OCI-LY1 (cell line): ENCODE measurements at regions not wholly inside any gene's neighbourhood (a gene's known extent, or its start where the extent isn't known, plus 50 kb on each side); places are given as distances from the start of the nearest gene placed in this dataset.

ENCODE experiments used
- H2AFZ ChIP-seq: fragments of 200-600 bp; sonication (generic), shearing (Covaris generic); 2 replicates; pipeline ENCODE4 v1.6.0; 2014; ENCODE audit warnings: antibody characterized with exemption, mild to moderate bottlenecking, low read length
- H3F3A ChIP-seq: fragments of 200-600 bp; sonication (generic), shearing (Covaris generic); 2 replicates; pipeline ENCODE4 v1.6.0; 2014; ENCODE audit warnings: mild to moderate bottlenecking, antibody characterized with exemption, low read length, moderate library complexity; ENCODE audit not compliant: insufficient read depth
- H3K27ac ChIP-seq: fragments of 200-600 bp; sonication (generic); 2 replicates; pipeline ENCODE4 v1.5.1; 2014; ENCODE audit warnings: low read length, mixed run types, mild to moderate bottlenecking, low read depth; ENCODE audit not compliant: poor library complexity, severe bottlenecking
- H3K27me3 ChIP-seq: fragments of 200-600 bp; sonication (generic); 2 replicates; pipeline ENCODE4 v1.6.0; 2014; ENCODE audit warnings: antibody characterized with exemption, mild to moderate bottlenecking, low read length, moderate library complexity; ENCODE audit not compliant: insufficient read depth
- H3K36me3 ChIP-seq: fragments of 200-600 bp; sonication (generic); 2 replicates; pipeline ENCODE4 v1.6.1; 2014; ENCODE audit warnings: mild to moderate bottlenecking, antibody characterized with exemption, low read length, moderate library complexity, mixed read lengths; ENCODE audit not compliant: insufficient read depth
- H3K4me1 ChIP-seq: fragments of 200-600 bp; sonication (generic); 2 replicates; pipeline ENCODE4 v1.5.1; 2014; ENCODE audit warnings: mild to moderate bottlenecking, low read length, moderate library complexity; ENCODE audit not compliant: insufficient read depth, severe bottlenecking
- H3K4me2 ChIP-seq: fragments of 200-600 bp; sonication (generic), shearing (Covaris generic); 2 replicates; pipeline ENCODE4 v1.6.1; 2014; ENCODE audit warnings: low read length
- H3K4me3 ChIP-seq: fragments of 200-600 bp; sonication (generic); 2 replicates; pipeline ENCODE4 v1.5.1; 2014; ENCODE audit warnings: low read length, low read depth, mild to moderate bottlenecking, mixed read lengths; ENCODE audit not compliant: poor library complexity, severe bottlenecking
- H3K79me2 ChIP-seq: fragments of 200-600 bp; shearing (Covaris generic); 2 replicates; pipeline ENCODE4 v1.6.1; 2016; ENCODE audit warnings: mixed run types, low read length, mixed read lengths; ENCODE audit not compliant: insufficient read depth
- H3K9ac ChIP-seq: fragments of 200-600 bp; sonication (generic), shearing (Covaris generic); 2 replicates; pipeline ENCODE4 v1.6.1; 2014; ENCODE audit warnings: mild to moderate bottlenecking, low read length, mixed read lengths
- H3K9me2 ChIP-seq: fragments of 200-600 bp; sonication (generic), shearing (Covaris generic); 2 replicates; pipeline ENCODE4 v1.6.1; 2014; ENCODE audit warnings: low read depth, mild to moderate bottlenecking, low read length, mixed read lengths
- H3K9me3 ChIP-seq: fragments of 200-600 bp; shearing (Covaris generic); 2 replicates; pipeline ENCODE4 v1.6.1; 2014; ENCODE audit warnings: low read length, mixed read lengths
- H4K20me1 ChIP-seq: fragments of 200-600 bp; sonication (generic), shearing (Covaris generic); 2 replicates; pipeline ENCODE4 v1.6.0; 2016; ENCODE audit warnings: mild to moderate bottlenecking, low read length; ENCODE audit not compliant: insufficient read depth
- EZH2 ChIP-seq: fragments of 200-600 bp; sonication (generic), shearing (Covaris generic); IDR thresholded peaks from 2 replicates; pipeline ENCODE4 v1.8.0; 2017; ENCODE audit warnings: borderline replicate concordance, mixed run types, mild to moderate bottlenecking, antibody characterized with exemption, low read length, moderate library complexity, mixed read lengths
- TF ChIP-seq, protein P1 (sequence below): fragments of 200-600 bp; sonication (generic), shearing (Covaris generic); IDR thresholded peaks from 2 replicates; pipeline ENCODE4 v1.5.1; 2017; ENCODE audit warnings: mild to moderate bottlenecking, antibody characterized with exemption, low read length, moderate library complexity, mixed read lengths

GRCh38 chr3:13147344-13147743 lies 74.1 kb upstream of the IQSEC1 start:
- Histone ChIP-seq H3K36me3 (no peaks in the 10 kb centered on the region), H3K4me2 (no peak overlapping the region), H3K79me2 (no peaks in the 10 kb centered on the region), H3F3A (no peaks in the 10 kb centered on the region), H3K27me3 (0 out of 2 replicates have a peak, but pooled peaks cover 5% of the 10 kb centered on the region), H3K9me2 (no peaks in the 10 kb centered on the region), H4K20me1 (no peaks in the 10 kb centered on the region), H3K9me3 (no peaks in the 10 kb centered on the region), H3K4me3 (no peak overlapping the region), H2AFZ (no peak overlapping the region), H3K27ac (no peak overlapping the region), H3K4me1 (no peaks in the 10 kb centered on the region), H3K9ac (no peak overlapping the region)
- TF ChIP-seq, protein P1, sequence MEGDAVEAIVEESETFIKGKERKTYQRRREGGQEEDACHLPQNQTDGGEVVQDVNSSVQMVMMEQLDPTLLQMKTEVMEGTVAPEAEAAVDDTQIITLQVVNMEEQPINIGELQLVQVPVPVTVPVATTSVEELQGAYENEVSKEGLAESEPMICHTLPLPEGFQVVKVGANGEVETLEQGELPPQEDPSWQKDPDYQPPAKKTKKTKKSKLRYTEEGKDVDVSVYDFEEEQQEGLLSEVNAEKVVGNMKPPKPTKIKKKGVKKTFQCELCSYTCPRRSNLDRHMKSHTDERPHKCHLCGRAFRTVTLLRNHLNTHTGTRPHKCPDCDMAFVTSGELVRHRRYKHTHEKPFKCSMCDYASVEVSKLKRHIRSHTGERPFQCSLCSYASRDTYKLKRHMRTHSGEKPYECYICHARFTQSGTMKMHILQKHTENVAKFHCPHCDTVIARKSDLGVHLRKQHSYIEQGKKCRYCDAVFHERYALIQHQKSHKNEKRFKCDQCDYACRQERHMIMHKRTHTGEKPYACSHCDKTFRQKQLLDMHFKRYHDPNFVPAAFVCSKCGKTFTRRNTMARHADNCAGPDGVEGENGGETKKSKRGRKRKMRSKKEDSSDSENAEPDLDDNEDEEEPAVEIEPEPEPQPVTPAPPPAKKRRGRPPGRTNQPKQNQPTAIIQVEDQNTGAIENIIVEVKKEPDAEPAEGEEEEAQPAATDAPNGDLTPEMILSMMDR: no peak
- no peak for TF ChIP-seq EZH2

DNA sequence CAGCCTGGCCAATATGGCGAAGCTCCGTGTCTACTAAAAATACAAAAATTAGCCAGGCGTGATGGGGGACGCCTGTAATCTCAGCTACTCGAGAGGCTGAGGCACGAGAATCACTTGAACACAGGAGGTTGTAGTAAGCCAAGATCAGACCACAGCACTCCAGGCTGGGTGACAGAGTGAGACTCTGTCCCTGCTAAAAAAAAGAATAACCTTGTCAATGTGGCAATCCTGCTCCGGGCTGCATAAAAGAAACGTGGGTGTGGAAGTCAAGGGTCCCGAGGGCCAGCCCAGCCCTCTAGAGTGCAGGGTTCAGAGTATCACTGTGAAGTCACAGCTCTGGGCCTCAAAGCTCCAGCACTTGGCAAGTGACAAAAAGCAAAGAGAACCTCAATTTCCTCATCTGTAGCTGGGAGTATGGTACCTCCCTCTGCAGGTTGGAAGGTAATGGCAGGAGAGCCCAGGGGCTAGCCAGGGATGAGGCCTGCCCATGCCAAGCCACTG lies 73.5 kb upstream of the IQSEC1 start:
- TF ChIP-seq, protein P1: no peak
- TF ChIP-seq EZH2: no peak
- Histone ChIP-seq H3K9ac (no peak overlapping the region), H3K27ac (no peak overlapping the region), H3K4me1 (no peaks in the 10 kb centered on the region), H3K27me3 (0 out of 2 replicates have a peak, but pooled peaks cover 5% of the 10 kb centered on the region), H3K79me2 (no peaks in the 10 kb centered on the region), H3K4me2 (no peak overlapping the region), H2AFZ (no peak overlapping the region), H4K20me1 (no peaks in the 10 kb centered on the region), H3F3A (no peaks in the 10 kb centered on the region), H3K9me3 (no peaks in the 10 kb centered on the region), H3K4me3 (no peak overlapping the region), H3K36me3 (no peaks in the 10 kb centered on the region), H3K9me2 (no peaks in the 10 kb centered on the region)

GRCh38 chr3:13145826-13146642 lies 72.8 kb upstream of the IQSEC1 start:
- Histone ChIP-seq H3K4me3 (no peak overlapping the region), H3K79me2 (no peaks in the 10 kb centered on the region), H2AFZ (no peak overlapping the region), H3K27me3 (0 out of 2 replicates have a peak, but pooled peaks cover 5% of the 10 kb centered on the region), H3K4me2 (no peak overlapping the region), H3F3A (no peaks in the 10 kb centered on the region), H3K27ac (no peak overlapping the region), H3K4me1 (no peaks in the 10 kb centered on the region), H3K9me2 (no peaks in the 10 kb centered on the region), H3K9ac (no peak overlapping the region), H3K9me3 (no peaks in the 10 kb centered on the region), H3K36me3 (no peaks in the 10 kb centered on the region), H4K20me1 (no peaks in the 10 kb centered on the region)
- TF ChIP-seq, protein P1: no peak
- TF ChIP-seq EZH2: no peak
